ENCODE measurements at regions not wholly inside any gene's neighbourhood (a gene's known extent, or its start where the extent isn't known, plus 50 kb on each side); places are given as distances from the start of the nearest gene placed in this dataset.
"Not testable (repeated sequence)": the region's sequence is repeated elsewhere in the genome, so short reads cannot be mapped to it uniquely, and the experiment has no call there.

DNA sequence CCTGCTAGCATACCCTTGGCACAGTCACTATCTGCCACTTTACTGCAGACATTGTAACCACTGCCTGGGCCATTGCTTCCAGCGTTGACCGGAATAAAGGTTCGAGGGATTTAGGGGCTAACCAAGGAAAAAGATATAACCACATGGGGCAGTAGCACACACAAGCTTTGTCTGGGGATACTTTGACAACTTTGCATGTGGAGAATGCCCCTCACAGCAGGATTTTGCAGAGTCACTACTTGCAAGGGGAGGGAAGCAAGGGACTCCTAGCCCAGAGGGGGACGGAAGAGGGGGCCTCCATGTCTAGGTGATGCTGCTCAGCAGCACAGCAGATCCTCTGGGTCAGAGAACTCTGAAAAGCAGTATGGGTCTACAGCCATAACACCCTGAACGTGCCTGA, 138.7 kb downstream of the SPP2 start:
- TF ChIP-seq TAF1 (IDR thresholded peaks at IDR 0.05; ENCODE audit: borderline replicate concordance, low read depth, low read length) (no peak), POLR2A (IDR thresholded peaks at IDR 0.05; ENCODE audit: low read depth, low read length) (no peak), POLR2AphosphoS5 (IDR thresholded peaks at IDR 0.05; ENCODE audit: low read depth, low read length) (no peak)
- DNase-seq (ENCODE audit: insufficient read length) (no peak), FAIRE-seq (no peak)

DNA sequence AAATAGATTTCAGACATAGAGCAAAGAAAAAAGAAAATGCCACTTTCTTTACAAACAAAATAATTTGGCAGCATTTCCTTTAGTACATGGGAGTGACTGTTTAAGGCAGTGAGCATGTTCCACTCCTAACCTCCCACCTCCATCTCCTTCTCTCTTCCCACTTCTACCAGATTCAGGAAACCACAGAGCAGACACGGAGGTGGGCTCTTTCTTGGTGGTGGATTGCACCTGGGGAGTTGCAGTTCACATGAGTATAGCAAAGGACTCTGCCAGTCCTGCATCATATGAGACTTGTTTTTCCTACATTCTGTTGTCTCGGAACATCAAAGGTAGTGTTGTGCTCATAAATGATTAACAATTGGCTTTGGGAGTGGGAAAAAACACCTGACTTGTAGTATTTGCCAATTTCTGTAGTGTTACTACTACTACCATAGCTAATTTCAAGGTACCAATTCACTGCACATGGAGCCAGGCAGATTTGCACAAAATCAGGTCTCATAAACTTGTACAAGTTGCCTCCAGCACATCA, 137.2 kb downstream of the SPP2 start:
- FAIRE-seq (no peak), DNase-seq (ENCODE audit: insufficient read length) (no peak)
- TF ChIP-seq POLR2A (IDR thresholded peaks at IDR 0.05; ENCODE audit: low read depth, low read length) (no peak), TAF1 (IDR thresholded peaks at IDR 0.05; ENCODE audit: borderline replicate concordance, low read depth, low read length) (no peak), POLR2AphosphoS5 (IDR thresholded peaks at IDR 0.05; ENCODE audit: low read depth, low read length) (no peak)

DNA sequence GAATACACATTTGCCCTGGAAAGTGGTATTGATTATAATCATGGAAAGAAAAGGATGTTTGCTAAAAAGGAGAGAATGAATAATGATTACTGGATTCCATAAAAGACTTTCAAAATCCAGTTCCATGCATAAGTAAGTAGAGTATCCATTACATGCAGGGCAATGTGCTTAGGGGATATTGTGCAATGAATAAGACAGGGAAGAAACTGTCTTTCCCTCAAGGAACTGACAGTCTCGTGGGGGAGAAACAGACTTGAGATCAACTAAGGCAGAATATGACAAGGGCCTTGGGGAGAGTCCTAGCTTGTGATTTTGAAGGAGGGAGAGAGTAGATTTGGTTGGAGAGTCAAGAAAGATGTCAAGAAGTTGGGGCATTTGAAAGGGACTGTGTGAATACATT, 130.6 kb downstream of the SPP2 start:
- TF ChIP-seq TAF1 (IDR thresholded peaks at IDR 0.05; ENCODE audit: borderline replicate concordance, low read depth, low read length) (no peak), POLR2A (IDR thresholded peaks at IDR 0.05; ENCODE audit: low read depth, low read length) (no peak), POLR2AphosphoS5 (IDR thresholded peaks at IDR 0.05; ENCODE audit: low read depth, low read length) (no peak)
- no peak for DNase-seq (ENCODE audit: insufficient read length)
- FAIRE-seq = no peak

DNA sequence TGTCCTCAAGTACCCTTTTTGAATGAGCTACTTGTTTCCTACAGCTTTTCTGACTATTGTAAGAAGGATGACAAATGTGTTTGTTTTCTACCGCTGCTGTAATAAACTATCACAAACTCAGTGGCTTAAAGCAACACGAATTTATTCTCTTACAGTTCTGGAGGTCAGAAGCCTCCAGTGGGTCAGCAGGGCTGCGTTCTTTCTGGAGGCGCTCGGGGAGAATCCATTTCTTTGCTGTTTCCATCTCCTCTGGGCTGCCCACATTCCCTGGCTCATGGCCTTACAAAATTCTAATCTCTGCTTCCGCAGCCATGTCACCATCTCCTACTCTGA, 128.5 kb downstream of the SPP2 start:
- FAIRE-seq = no peak
- TF ChIP-seq POLR2AphosphoS5 (IDR thresholded peaks at IDR 0.05; ENCODE audit: low read depth, low read length) = no peak
- no peak for TF ChIP-seq TAF1 (IDR thresholded peaks at IDR 0.05; ENCODE audit: borderline replicate concordance, low read depth, low read length)
- TF ChIP-seq POLR2A (IDR thresholded peaks at IDR 0.05; ENCODE audit: low read depth, low read length) = no peak
- no peak for DNase-seq (ENCODE audit: insufficient read length)

DNA sequence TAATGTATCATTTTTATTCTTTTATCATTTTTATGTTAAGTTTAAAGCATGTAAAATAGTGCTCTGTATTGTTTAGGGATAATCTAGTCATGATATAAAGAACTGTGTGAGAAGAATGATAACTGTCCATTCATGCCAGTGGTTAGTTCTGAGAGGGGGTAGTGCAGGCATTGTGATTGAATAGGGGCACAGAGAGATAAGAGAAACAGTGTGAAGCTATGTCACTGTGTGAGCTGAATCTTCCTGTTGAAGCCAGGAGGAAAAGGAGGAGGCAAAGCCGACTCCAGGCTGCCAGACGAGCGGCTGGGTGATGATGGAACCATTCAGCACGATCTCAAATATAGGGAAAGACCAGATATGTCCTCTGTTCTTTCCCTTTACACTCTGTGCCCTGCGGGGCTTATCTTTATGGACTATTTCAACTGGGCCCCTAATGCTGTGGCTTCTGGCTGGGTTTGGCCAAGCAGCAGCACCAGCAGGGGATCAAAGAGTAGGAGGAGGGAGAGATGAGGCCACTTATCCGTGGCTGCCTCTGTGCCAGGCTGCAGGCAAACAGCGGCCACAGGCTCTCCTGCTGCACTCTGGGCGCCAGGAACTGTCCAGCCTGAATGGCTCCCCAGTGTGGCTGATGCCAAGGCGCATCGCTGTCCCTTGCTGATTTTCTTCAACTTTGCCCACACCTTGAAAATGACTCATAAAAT, 128.0 kb downstream of the SPP2 start:
- no peak for TF ChIP-seq POLR2A (IDR thresholded peaks at IDR 0.05; ENCODE audit: low read depth, low read length)
- TF ChIP-seq POLR2AphosphoS5 (IDR thresholded peaks at IDR 0.05; ENCODE audit: low read depth, low read length) = no peak
- TF ChIP-seq TAF1 (IDR thresholded peaks at IDR 0.05; ENCODE audit: borderline replicate concordance, low read depth, low read length) = no peak
- FAIRE-seq (no peak), DNase-seq (ENCODE audit: insufficient read length) (no peak)

DNA sequence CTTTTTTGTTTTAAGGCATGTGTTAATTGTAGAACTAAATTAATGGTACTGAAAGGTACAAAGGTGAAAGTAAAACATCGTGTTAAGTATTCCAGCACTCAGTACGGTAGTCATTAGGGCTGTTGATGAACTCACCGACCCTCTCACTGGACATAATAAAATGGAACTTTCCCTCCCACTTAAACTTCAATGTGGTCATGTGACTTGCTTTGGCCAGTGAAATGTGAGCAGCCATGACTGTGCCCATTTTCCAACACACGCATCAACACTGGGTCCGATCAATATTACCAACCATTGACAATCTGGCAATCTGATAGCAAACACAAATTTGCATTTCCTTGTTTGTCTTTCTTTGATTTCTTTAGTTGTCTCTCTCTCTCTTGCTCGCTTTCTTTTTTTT, 125.1 kb downstream of the SPP2 start:
- FAIRE-seq (no peak), DNase-seq (ENCODE audit: insufficient read length) (no peak)
- TF ChIP-seq POLR2A (IDR thresholded peaks at IDR 0.05; ENCODE audit: low read depth, low read length) (no peak), TAF1 (IDR thresholded peaks at IDR 0.05; ENCODE audit: borderline replicate concordance, low read depth, low read length) (no peak), POLR2AphosphoS5 (IDR thresholded peaks at IDR 0.05; ENCODE audit: low read depth, low read length) (no peak)

DNA sequence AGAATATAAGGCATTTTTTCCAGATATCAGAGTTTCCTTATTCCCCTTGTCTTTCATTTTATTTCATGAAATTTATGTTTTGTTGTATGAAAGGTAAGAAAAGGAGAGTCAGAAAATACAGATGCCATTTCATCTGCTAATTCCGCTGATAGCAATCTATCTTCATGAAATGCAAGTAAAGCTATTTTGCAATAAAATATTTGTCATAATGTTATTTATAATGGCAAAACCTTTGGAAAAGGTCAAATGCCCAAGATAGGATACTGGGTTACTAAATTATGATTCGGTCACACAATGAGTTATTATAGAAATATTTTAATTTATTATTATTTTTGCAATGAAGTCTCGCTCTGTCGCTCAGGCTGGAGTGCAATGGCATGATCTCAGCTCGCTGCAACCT, 124.2 kb downstream of the SPP2 start:
- no peak for FAIRE-seq
- TF ChIP-seq TAF1 (IDR thresholded peaks at IDR 0.05; ENCODE audit: borderline replicate concordance, low read depth, low read length) (no peak), POLR2A (IDR thresholded peaks at IDR 0.05; ENCODE audit: low read depth, low read length) (no peak), POLR2AphosphoS5 (IDR thresholded peaks at IDR 0.05; ENCODE audit: low read depth, low read length) (no peak)
- DNase-seq (ENCODE audit: insufficient read length) = no peak

DNA sequence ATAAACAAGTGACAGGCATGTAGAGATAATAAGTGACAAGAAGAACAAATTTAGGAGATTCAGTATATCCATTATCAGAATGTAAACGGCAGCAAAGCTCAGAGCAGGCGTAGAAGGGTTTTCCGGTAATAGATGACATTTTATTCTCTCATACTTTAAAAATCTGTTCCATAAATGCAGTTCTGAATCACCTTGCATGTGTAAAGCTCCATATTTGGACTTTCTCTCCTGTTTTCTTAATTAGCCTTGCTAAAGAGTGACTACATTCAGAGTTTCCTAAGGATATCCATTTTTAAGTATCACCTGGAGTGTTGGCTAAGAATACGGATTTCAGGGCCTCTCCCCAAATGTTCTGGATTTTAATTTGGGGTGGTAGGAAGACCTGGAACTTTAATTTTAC, 122.0 kb downstream of the SPP2 start:
- TF ChIP-seq POLR2AphosphoS5 (IDR thresholded peaks at IDR 0.05; ENCODE audit: low read depth, low read length) (no peak), TAF1 (IDR thresholded peaks at IDR 0.05; ENCODE audit: borderline replicate concordance, low read depth, low read length) (no peak), POLR2A (IDR thresholded peaks at IDR 0.05; ENCODE audit: low read depth, low read length) (no peak)
- FAIRE-seq = no peak

DNA sequence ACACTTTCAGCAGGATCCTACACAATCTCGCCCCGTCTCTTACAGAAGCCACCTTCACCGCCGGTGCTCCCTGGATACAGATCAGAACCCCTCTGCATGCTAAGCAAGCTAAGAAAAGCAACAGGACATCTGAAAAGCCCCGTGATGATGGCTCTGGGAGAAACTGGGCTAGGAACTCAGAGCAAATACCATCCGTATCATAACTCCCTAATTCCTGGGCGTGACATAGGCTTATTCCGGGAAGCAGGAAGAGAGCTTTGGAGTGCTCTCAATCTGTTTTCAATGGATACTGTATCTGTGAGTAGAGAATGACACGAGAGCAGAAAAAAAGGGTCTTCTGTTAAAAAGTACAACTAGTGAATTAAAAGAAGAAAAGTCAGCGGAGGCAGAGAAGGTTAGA, 121.6 kb downstream of the SPP2 start:
- TF ChIP-seq POLR2AphosphoS5 (IDR thresholded peaks at IDR 0.05; ENCODE audit: low read depth, low read length) (no peak), TAF1 (IDR thresholded peaks at IDR 0.05; ENCODE audit: borderline replicate concordance, low read depth, low read length) (no peak), POLR2A (IDR thresholded peaks at IDR 0.05; ENCODE audit: low read depth, low read length) (no peak)
- no peak for DNase-seq (ENCODE audit: insufficient read length)
- no peak for FAIRE-seq

More for the DNA sequence above, 122.0 kb downstream of the SPP2 start:
- no peak for DNase-seq (ENCODE audit: insufficient read length)

DNA sequence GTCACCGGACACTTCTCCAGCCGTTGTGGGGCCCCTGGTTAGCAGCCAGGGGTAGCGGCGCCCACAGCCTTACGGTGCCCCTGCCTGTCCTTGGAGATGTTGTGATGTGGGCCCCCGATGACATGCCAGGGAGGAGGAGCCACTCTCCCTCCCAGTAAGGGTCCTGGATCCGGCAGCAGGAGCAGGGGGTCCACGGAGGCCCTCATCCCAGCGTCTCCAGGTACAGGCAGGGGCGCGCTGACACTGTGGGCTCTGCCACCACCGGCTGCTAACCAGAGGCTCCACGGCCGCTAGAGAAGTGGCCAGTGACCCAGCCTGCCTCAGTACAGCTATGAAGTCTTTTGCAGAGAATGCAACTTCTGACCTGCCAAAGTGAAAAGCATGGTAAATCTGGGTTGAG, 121.2 kb downstream of the SPP2 start:
- FAIRE-seq = no peak
- no peak for TF ChIP-seq TAF1 (IDR thresholded peaks at IDR 0.05; ENCODE audit: borderline replicate concordance, low read depth, low read length)
- TF ChIP-seq POLR2A (IDR thresholded peaks at IDR 0.05; ENCODE audit: low read depth, low read length) = no peak
- TF ChIP-seq POLR2AphosphoS5 (IDR thresholded peaks at IDR 0.05; ENCODE audit: low read depth, low read length) = no peak
- DNase-seq (ENCODE audit: insufficient read length) = no peak

DNA sequence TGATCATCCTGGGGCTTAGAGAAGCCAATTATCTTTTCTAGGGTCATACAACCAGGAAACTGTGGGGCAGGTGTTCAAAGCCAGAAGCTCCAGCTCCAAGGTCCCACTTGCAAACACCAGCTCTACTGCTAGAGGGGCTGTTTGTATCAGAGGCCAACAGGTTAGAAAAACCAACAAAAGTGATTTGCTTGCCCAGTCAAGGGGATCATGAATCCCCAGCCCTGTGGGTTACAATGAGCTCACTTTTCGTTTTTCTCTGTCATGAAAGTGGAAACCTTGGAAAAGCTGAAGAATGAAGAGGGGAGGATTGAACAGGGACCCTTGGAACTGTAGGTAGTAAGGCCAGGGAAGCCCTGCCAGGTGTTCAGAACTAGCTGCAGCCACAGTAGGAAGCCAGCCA, 119.2 kb downstream of the SPP2 start:
- TF ChIP-seq POLR2A (IDR thresholded peaks at IDR 0.05; ENCODE audit: low read depth, low read length) (no peak), POLR2AphosphoS5 (IDR thresholded peaks at IDR 0.05; ENCODE audit: low read depth, low read length) (no peak), TAF1 (IDR thresholded peaks at IDR 0.05; ENCODE audit: borderline replicate concordance, low read depth, low read length) (no peak)
- DNase-seq (ENCODE audit: insufficient read length) = no peak
- FAIRE-seq = no peak

DNA sequence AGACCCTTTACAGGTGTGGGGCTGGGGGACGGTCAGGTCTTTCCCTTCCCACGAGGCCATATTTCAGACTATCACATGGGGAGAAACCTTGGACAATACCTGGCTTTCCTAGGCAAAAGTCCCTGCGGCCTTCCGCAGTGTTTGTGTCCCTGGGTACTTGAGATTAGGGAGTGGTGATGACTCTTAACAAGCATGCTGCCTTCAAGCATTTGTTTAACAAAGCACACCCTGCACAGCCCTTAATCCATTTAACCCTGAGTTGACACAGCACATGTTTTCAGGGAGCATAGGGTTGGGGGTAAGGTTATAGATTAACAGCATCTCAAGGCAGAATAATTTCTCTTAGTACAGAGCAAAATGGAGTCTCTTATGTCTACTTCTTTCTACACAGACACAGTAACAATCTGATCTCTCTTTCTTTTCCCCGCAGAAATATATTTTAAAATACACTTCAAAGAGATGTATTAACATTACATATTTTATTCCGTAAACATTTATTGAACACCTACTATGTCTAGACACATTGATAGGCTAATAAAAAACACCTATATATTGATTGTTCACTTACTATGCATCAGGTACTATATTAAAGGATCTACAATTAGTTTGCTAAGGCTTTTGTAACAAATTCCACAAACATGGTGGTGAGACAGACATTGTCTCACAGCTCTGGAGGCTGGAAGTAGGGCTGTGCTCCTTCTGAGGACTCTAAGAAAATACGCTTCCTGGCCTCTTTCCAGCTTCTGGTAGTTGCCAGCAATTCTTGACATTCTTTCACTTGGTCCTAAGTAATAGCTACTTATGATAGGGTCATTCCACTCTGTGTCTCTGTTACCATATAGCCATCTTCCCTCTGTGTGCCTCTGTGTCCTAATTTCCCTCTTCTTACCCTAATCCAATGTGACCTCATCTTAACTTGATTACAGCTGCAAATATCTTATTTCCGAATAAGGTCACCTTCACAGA, 118.4 kb downstream of the SPP2 start:
- not testable (repeated sequence) for DNase-seq (ENCODE audit: insufficient read length); FAIRE-seq
